Peyer's patch (tissue), 4 donors: ENCODE measurements at regions not wholly inside any gene's neighbourhood (a gene's known extent, or its start where the extent isn't known, plus 50 kb on each side); places are given as distances from the start of the nearest gene placed in this dataset.

ENCODE experiments used
- DNase-seq, 3 donors: peaks; one replicate each; pipeline ENCODE4 v3.0.0-alpha.2; 2017 to 2019
- H3K27ac ChIP-seq, 4 donors: fragments of 200-600 bp; sonication (generic); one replicate each; pipeline ENCODE4 v1.5.1; 2016 to 2019
- H3K27me3 ChIP-seq, 2 donors: fragments of 200-600 bp; sonication (generic); one replicate each; pipeline ENCODE4 v1.5.1; 2019
- H3K36me3 ChIP-seq, 3 donors: fragments of 200-600 bp; sonication (generic); one replicate each; pipeline ENCODE4 v1.5.1; 2016 to 2019
- H3K4me1 ChIP-seq, 4 donors: fragments of 200-600 bp; sonication (generic); one replicate each; pipeline ENCODE4 v1.5.1; 2016 to 2019
- H3K4me3 ChIP-seq, 4 donors: fragments of 200-600 bp; sonication (generic); 1 replicate in 3 of 4; 2 replicates in 1 of 4; pipeline ENCODE4 v1.5.1; 2016 to 2019; ENCODE audit warnings: mild to moderate bottlenecking in 1 of 4
- H3K9me3 ChIP-seq, 4 donors: fragments of 200-600 bp; sonication (generic); one replicate each; pipeline ENCODE4 v1.5.1; 2016 to 2019; ENCODE audit warnings: mild to moderate bottlenecking in 1 of 4
- POLR2A ChIP-seq, 2 donors: fragments of 450-650 bp; IDR thresholded peaks; one replicate each; pipeline ENCODE4 v1.5.1; 2017; ENCODE audit warnings: antibody characterized with exemption in 2 of 2, mild to moderate bottlenecking in 2 of 2, moderate library complexity in 2 of 2
- TF ChIP-seq, protein P1 (sequence below), 6 experiments: fragments of 450-650 bp in 4 of 6; fragments of 200-600 bp in 2 of 6; sonication (generic) in 1 of 6; IDR thresholded peaks; one replicate each; pipeline ENCODE4 v1.5.1; 2017 to 2019; ENCODE audit warnings: antibody characterized with exemption in 6 of 6, mild to moderate bottlenecking in 3 of 6, moderate library complexity in 1 of 6

DNA sequence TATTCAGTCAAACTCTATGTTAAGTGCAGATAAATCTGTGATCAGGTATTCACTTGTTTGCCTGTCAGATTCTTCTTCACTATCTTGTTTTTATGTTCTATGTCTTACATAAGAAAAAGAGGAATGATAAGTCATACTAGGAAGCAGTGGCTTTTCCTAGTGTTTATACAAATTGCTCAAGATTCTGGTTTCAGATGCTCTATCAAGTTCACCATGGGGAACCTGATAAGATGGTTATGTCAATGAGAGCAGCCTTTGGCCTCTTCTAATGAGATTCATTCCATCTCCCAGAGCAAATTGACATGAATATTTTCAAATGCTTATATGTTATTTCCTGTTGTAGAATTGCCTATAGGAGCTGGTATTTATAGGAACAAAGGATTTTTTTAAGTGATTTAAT is 218.8 kb upstream of the TMPRSS15 start:
- Histone ChIP-seq H3K27ac (no peak overlapping the region), H3K27me3 (no peaks in the 10 kb centered on the region), H3K4me1 (no peaks in the 10 kb centered on the region), H3K9me3 (no peaks in the 10 kb centered on the region), H3K4me3 (no peak overlapping the region), H3K36me3 (no peaks in the 10 kb centered on the region)
- no peak for DNase-seq
- no peak for TF ChIP-seq POLR2A (IDR thresholded peaks at IDR 0.05)
- TF ChIP-seq, protein P1, sequence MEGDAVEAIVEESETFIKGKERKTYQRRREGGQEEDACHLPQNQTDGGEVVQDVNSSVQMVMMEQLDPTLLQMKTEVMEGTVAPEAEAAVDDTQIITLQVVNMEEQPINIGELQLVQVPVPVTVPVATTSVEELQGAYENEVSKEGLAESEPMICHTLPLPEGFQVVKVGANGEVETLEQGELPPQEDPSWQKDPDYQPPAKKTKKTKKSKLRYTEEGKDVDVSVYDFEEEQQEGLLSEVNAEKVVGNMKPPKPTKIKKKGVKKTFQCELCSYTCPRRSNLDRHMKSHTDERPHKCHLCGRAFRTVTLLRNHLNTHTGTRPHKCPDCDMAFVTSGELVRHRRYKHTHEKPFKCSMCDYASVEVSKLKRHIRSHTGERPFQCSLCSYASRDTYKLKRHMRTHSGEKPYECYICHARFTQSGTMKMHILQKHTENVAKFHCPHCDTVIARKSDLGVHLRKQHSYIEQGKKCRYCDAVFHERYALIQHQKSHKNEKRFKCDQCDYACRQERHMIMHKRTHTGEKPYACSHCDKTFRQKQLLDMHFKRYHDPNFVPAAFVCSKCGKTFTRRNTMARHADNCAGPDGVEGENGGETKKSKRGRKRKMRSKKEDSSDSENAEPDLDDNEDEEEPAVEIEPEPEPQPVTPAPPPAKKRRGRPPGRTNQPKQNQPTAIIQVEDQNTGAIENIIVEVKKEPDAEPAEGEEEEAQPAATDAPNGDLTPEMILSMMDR (IDR thresholded peaks at IDR 0.05), result no peak

DNA sequence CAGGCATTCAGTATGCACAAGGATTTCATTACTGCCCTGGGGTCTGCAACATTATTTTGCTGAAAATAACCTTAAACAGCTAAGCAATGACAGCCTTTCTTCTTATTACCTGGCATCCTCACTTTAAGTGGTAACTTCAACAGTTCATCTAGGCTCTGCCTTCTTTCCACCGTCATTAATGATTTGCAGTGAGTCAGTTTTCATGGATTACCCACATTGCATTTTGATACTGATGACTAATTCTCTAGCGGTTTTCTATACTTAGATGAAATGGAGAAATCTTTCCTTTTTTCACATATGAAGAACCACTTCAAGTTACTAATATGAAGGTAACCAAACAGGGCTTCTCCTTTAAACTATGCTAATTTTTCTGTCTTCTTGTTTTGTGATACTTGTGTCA is 226.9 kb upstream of the TMPRSS15 start:
- no peaks in the 10 kb centered on the region for H3K4me1 ChIP-seq
- no peak overlapping the region for H3K27ac ChIP-seq
- no peaks in the 10 kb centered on the region for H3K36me3 ChIP-seq
- no peaks in the 10 kb centered on the region for H3K9me3 ChIP-seq
- no peak for DNase-seq
- no peaks in the 10 kb centered on the region for H3K27me3 ChIP-seq
- no peak overlapping the region for H3K4me3 ChIP-seq
- TF ChIP-seq, protein P1 (IDR thresholded peaks at IDR 0.05), result no peak
- TF ChIP-seq POLR2A (IDR thresholded peaks at IDR 0.05), result no peak

DNA sequence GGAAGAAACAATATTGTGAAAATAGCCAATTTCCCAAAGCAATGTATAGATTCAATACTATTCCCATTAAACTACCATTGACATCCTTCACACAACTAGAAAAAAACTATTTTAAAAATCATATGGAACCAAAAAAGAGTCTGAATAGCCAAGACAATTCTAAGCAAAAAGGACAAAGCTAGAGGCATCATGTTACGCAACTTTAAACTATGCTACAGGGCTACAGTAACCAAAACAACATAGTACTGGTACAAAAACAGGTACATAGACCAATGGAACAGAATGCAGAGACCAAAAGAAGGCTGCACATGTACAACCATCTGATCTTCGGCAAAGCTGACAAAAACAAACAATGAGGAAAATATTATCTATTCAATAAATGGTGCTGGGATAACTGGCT is 233.3 kb upstream of the TMPRSS15 start:
- Histone ChIP-seq H3K4me1 (no peaks in the 10 kb centered on the region), H3K27me3 (no peaks in the 10 kb centered on the region), H3K4me3 (no peak overlapping the region), H3K27ac (no peak overlapping the region), H3K36me3 (no peaks in the 10 kb centered on the region), H3K9me3 (no peaks in the 10 kb centered on the region)
- no peak for DNase-seq
- TF ChIP-seq POLR2A (IDR thresholded peaks at IDR 0.05), result no peak
- TF ChIP-seq, protein P1 (IDR thresholded peaks at IDR 0.05), result no peak

DNA sequence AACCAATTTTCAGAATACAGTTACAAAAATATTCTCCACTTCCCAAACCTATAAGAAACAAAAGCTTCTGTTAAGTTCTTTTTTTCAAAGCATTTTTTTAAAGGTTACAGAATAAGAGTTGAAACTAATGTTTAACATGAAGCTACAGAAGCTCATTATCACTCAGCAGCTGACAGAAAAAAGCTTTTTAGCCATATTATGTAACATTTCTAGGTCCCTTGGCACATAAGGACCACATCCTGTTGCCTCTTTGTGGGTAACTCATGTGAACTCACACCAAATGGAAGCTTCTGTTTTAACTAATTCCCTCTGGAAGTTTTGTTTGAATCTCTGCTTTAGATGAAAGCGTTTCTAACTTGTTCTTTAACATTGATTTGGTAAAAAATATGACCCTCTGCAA is 242.5 kb upstream of the TMPRSS15 start:
- no peak for DNase-seq
- no peak overlapping the region for H3K4me3 ChIP-seq
- no peaks in the 10 kb centered on the region for H3K27me3 ChIP-seq
- H3K27ac ChIP-seq, result no peak overlapping the region
- no peaks in the 10 kb centered on the region for H3K9me3 ChIP-seq
- TF ChIP-seq, protein P1 (IDR thresholded peaks at IDR 0.05), result no peak
- no peak for TF ChIP-seq POLR2A (IDR thresholded peaks at IDR 0.05)
- H3K4me1 ChIP-seq, result no peaks in the 10 kb centered on the region
- H3K36me3 ChIP-seq, result no peaks in the 10 kb centered on the region

DNA sequence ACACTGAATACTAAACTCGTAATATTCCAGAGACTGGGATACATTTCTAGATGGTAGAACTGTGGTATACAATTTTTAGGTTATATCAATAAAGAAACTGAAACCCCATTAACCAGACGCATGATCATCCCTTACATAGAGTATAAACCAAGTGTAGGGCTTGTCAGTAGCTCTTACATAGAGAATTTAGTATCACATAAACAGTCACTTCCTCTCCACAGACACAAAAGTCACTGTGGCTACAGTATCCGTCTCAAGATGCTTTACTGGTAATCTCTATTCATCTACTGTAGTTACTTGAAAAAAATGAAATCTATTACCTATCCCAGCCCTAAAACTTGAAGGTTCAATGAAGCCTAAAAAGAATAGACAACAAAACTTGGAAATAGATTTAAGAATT is 252.3 kb upstream of the TMPRSS15 start:
- Histone ChIP-seq H3K4me1 (no peaks in the 10 kb centered on the region), H3K4me3 (no peak overlapping the region), H3K36me3 (no peaks in the 10 kb centered on the region), H3K27me3 (no peaks in the 10 kb centered on the region), H3K27ac (no peak overlapping the region), H3K9me3 (no peaks in the 10 kb centered on the region)
- no peak for DNase-seq
- no peak for TF ChIP-seq POLR2A (IDR thresholded peaks at IDR 0.05)
- TF ChIP-seq, protein P1 (IDR thresholded peaks at IDR 0.05), result no peak

DNA sequence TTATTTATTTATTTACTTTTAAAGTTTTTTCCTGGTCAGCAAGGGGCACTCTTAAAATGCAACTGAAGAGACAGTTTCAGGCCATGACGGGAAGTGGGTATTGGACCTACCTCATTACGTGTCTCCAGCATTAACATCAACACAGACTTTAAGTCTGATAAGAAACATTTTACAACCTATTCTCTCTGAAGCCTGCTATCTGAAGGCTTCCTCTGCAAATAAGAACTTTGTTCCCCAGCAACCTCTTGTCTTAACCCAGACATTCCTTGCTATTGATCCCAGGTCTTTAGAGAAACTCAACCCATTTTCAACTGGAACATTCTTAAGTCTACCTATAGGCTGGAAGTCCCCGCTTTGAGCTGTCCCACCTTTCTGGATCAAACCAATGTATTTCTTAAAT is 258.3 kb upstream of the TMPRSS15 start:
- H3K4me3 ChIP-seq, result no peak overlapping the region
- H3K9me3 ChIP-seq, result no peaks in the 10 kb centered on the region
- no peaks in the 10 kb centered on the region for H3K27me3 ChIP-seq
- DNase-seq, result no peak
- no peaks in the 10 kb centered on the region for H3K36me3 ChIP-seq
- TF ChIP-seq POLR2A (IDR thresholded peaks at IDR 0.05), result no peak
- TF ChIP-seq, protein P1 (IDR thresholded peaks at IDR 0.05), result no peak
- H3K4me1 ChIP-seq, result peaks cover 0 to 5% (median 0%) of the 10 kb centered on the region in 4 donors
- H3K27ac ChIP-seq, result no peak overlapping the region
